Esophagus muscularis mucosa (tissue), 3 donors: ENCODE measurements at regions not wholly inside any gene's neighbourhood (a gene's known extent, or its start where the extent isn't known, plus 50 kb on each side); places are given as distances from the start of the nearest gene placed in this dataset.

Source experiments
- CTCF ChIP-seq, 3 experiments: fragments of 200-600 bp in 2 of 3; fragments of 450-650 bp in 1 of 3; sonication (generic) in 2 of 3; IDR thresholded peaks; one replicate each; pipeline ENCODE4 v1.5.1; 2017 to 2019; ENCODE audit warnings: antibody characterized with exemption in 3 of 3, mild to moderate bottlenecking in 2 of 3, moderate library complexity in 1 of 3
- POLR2AphosphoS5 ChIP-seq, 2 donors: sonication (generic); formaldehyde crosslinking; IDR thresholded peaks; one replicate each; pipeline ENCODE4 v1.6.1; 2017; ENCODE audit warnings: antibody characterized with exemption in 2 of 2

GRCh38 chr6:84278321-84278998 lies 51.0 kb upstream of the CEP162 start:
- TF ChIP-seq POLR2AphosphoS5 (IDR thresholded peaks at IDR 0.05) (no peak), CTCF (IDR thresholded peaks at IDR 0.05) (no peak)
